ENCODE measurements at regions not wholly inside any gene's neighbourhood (a gene's known extent, or its start where the extent isn't known, plus 50 kb on each side); places are given as distances from the start of the nearest gene placed in this dataset.
"Not testable (repeated sequence)": the region's sequence is repeated elsewhere in the genome, so short reads cannot be mapped to it uniquely, and the experiment has no call there.

DNA sequence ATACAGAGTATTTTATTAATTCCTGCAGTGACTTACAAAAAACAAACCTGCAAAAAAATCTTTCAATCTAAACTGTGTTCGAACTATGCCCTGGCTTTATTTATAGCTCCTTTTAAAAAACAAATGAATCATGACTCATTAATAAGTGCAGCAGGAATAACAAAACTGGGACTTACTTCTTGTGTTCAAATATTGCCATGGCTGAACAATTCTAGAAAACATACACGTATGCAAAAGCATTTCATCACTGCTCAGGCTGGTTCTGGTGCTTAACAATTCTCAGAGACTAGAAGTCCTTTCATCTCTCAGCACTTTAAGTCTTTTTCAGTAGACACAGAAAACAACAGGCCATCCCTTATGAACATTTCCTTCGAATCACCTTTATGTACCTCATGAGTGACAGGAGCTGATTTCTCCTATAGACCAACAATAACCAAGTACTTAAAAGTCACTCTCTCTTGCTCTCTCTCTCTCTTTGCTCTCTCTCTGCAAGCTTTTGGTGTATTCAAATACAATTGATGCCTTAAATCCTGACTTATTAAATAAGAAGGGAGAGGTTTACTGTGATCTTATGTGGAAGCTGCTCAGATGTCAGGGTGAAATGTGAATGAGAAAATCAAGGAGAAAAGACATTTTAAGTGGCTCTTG, 268.8 kb downstream of the TTC8 start:
- no peak overlapping the region for H3K4me3 ChIP-seq (ENCODE audit: low read depth, poor library complexity, severe bottlenecking)
- intact Hi-C loops (cut with DNase I; ENCODE audit: low total_unique reads) = no loop called here
- WGBS, 2 donors = 47 to 53% methylated on average over 3 of the region's 3 CpGs
- no peak for DNase-seq (ENCODE audit: low spot score in 2 of 2)
- TF ChIP-seq CTCF (IDR thresholded peaks at IDR 0.05) (no peak), POLR2A (IDR thresholded peaks at IDR 0.05) (no peak)

DNA sequence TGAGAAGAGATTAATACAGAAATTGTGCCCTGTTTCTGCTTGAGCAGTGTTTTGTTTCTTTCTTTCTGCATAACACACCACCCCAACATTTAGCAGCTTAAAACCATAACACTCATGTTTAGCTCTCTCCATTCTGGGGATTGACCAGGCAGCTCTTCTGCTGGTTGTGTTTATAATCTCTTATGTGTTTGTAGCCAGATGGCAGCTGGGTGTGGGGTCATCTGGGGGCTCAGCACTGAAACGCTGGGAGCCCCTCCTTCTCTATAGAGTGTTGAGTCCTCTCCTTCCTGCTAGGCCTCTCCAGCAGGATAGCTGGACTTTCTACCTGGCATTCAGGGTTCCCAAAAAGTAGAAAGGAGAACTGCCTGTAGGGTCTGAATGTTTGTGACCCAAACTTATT, 270.6 kb downstream of the TTC8 start:
- TF ChIP-seq POLR2A (IDR thresholded peaks at IDR 0.05) = no peak
- TF ChIP-seq CTCF (IDR thresholded peaks at IDR 0.05) = no peak
- DNase-seq (ENCODE audit: low spot score in 2 of 2) = no peak
- H3K4me3 ChIP-seq (ENCODE audit: low read depth, poor library complexity, severe bottlenecking) = no peak overlapping the region
- 63 to 67% methylated on average over 1 of the region's 1 CpG for WGBS, 2 donors
- intact Hi-C loops (cut with DNase I; ENCODE audit: low total_unique reads) = loop anchor here (5.0 kb wide), 1 partner anchor 1597 kb away; no protein-coding TSS in a partner anchor

DNA sequence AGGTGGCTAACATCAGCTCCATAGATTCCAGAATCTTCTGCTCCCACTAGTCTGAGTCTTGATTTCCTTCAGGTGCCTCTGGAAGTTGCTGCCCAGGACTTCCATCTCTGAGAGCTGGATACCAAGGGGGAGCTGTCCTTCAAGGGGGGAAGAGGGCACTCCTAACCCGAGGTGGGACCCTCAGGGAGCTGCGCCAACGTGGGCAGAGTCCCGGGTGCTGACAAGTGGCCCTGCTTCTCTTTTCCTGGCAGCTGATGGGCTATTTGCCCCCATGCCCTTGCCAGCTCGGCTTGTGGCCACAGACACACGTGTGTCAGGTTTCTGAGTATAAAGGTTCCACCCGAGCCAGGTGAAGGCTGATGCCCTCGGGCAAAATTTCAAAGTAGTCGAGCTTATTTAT, 272.5 kb downstream of the TTC8 start:
- WGBS, 2 donors = 46 to 57% methylated on average over 9 of the region's 9 CpGs
- TF ChIP-seq POLR2A (IDR thresholded peaks at IDR 0.05) = no peak
- no peak for TF ChIP-seq CTCF (IDR thresholded peaks at IDR 0.05)
- intact Hi-C loops (cut with DNase I; ENCODE audit: low total_unique reads) = loop anchor here (5.0 kb wide), 1 partner anchor 1595 kb away; no protein-coding TSS in a partner anchor
- no peak overlapping the region for H3K4me3 ChIP-seq (ENCODE audit: low read depth, poor library complexity, severe bottlenecking)
- DNase-seq (ENCODE audit: low spot score in 2 of 2) = no peak

DNA sequence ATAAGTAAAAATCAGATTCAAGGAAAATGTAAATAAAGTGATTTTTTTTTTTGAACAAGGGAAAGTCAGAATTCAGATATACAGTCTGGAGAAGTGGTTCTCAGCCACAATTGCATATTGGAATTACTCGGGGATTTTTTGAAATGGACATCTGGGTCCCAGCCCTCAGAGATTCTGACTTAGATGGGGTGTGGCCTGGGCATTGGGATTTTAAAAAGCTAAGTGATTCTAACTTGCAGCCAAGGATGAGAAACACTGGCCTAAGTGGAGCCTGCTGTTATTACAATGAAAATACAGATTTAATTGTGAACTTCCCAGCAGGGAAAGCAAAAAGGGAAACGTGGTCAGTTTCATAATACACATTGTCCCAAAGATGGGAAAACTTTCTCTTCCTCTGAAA, 273.8 kb downstream of the TTC8 start:
- TF ChIP-seq CTCF (IDR thresholded peaks at IDR 0.05) (no peak), POLR2A (IDR thresholded peaks at IDR 0.05) (no peak)
- no peak for DNase-seq (ENCODE audit: low spot score in 2 of 2)
- WGBS, 2 donors = 58 to 59% methylated on average over 2 of the region's 2 CpGs
- no peak overlapping the region for H3K4me3 ChIP-seq (ENCODE audit: low read depth, poor library complexity, severe bottlenecking)
- intact Hi-C loops (cut with DNase I; ENCODE audit: low total_unique reads) = loop anchor here (5.0 kb wide), 1 partner anchor 1594 kb away; no protein-coding TSS in a partner anchor

GRCh38 chr14:89104171-89104817, 279.8 kb downstream of the TTC8 start:
- intact Hi-C loops (cut with DNase I; ENCODE audit: low total_unique reads); H3K4me3 ChIP-seq (ENCODE audit: low read depth, poor library complexity, severe bottlenecking); DNase-seq (ENCODE audit: low spot score in 2 of 2): not testable (repeated sequence)
- 87 to 92% methylated on average over 8 to 10 of the region's 10 CpGs for WGBS, 2 donors

- DNase-seq (ENCODE audit: low spot score in 2 of 2); intact Hi-C loops (cut with DNase I; ENCODE audit: low total_unique reads): not testable (repeated sequence)
- WGBS, 2 donors = 75 to 82% methylated on average over 4 of the region's 4 CpGs
Measured at GRCh38 chr14:89104861-89105260, 280.4 kb downstream of the TTC8 start.

More at GRCh38 chr14:89104861-89105260, 280.4 kb downstream of the TTC8 start:
- not testable (repeated sequence) for H3K4me3 ChIP-seq (ENCODE audit: low read depth, poor library complexity, severe bottlenecking)
